ENCODE measurements at regions not wholly inside any gene's neighbourhood (a gene's known extent, or its start where the extent isn't known, plus 50 kb on each side); places are given as distances from the start of the nearest gene placed in this dataset.
A peak's percentile ranks its signal among the peaks of the same experiment; 100 is the strongest.

DNA sequence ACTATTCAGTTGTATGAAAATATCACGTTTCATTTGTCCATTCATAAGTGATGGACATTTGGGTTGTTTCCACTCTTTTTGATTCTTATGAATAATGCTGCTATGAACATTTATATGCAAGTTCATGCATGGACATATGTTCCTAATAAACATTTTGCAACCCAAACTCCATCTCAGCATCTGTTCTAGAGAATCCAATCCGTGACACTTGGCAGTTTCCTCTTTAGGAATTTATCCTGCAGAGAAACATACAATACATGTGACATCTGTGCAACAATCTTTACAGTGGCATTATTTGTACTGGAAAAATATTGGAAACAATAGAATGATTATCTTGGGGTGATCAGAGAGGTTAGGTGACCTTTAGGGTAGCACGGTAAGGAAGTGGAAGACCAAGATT, 290.8 kb upstream of the SRRM4 start:
- no peak overlapping the region for H3K4me3 ChIP-seq (ENCODE audit: low read length)
- no peaks in the 10 kb centered on the region for H3K9me3 ChIP-seq (ENCODE audit: control insufficient read depth, low read length)
- H3K36me3 ChIP-seq (ENCODE audit: control insufficient read depth, insufficient read depth, low read length) = no peaks in the 10 kb centered on the region
- Mint-ChIP-seq H3K27ac (no peak overlapping the region), H3K9me3 (no peaks in the 10 kb centered on the region), H3K27me3 (ENCODE audit: insufficient read depth) (peaks cover 4% of the 10 kb centered on the region), H3K36me3 (ENCODE audit: low read depth) (no peaks in the 10 kb centered on the region), H3K4me1 (no peaks in the 10 kb centered on the region), H3K4me3 (no peak overlapping the region)
- no peak for DNase-seq
- H3K27me3 ChIP-seq (ENCODE audit: control insufficient read depth, insufficient read depth, low read length, poor library complexity, severe bottlenecking) = no peaks in the 10 kb centered on the region
- H3K4me1 ChIP-seq (ENCODE audit: control insufficient read depth, insufficient read depth, low read length) = no peaks in the 10 kb centered on the region
- TF ChIP-seq, protein P1, sequence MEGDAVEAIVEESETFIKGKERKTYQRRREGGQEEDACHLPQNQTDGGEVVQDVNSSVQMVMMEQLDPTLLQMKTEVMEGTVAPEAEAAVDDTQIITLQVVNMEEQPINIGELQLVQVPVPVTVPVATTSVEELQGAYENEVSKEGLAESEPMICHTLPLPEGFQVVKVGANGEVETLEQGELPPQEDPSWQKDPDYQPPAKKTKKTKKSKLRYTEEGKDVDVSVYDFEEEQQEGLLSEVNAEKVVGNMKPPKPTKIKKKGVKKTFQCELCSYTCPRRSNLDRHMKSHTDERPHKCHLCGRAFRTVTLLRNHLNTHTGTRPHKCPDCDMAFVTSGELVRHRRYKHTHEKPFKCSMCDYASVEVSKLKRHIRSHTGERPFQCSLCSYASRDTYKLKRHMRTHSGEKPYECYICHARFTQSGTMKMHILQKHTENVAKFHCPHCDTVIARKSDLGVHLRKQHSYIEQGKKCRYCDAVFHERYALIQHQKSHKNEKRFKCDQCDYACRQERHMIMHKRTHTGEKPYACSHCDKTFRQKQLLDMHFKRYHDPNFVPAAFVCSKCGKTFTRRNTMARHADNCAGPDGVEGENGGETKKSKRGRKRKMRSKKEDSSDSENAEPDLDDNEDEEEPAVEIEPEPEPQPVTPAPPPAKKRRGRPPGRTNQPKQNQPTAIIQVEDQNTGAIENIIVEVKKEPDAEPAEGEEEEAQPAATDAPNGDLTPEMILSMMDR (conservative IDR thresholded peaks at IDR 0.05) = no peak
- WGBS, 2 experiments (ENCODE audit: insufficient coverage in 1 of 2, insufficient read length in 1 of 2) = 83 to 98% methylated on average over 1 to 3 of the region's 3 CpGs
- no peak overlapping the region for H3K27ac ChIP-seq (ENCODE audit: low read depth, low read length)
- H3K9ac ChIP-seq (ENCODE audit: extremely low read depth, low read length, poor library complexity, severe bottlenecking) = no peak overlapping the region

DNA sequence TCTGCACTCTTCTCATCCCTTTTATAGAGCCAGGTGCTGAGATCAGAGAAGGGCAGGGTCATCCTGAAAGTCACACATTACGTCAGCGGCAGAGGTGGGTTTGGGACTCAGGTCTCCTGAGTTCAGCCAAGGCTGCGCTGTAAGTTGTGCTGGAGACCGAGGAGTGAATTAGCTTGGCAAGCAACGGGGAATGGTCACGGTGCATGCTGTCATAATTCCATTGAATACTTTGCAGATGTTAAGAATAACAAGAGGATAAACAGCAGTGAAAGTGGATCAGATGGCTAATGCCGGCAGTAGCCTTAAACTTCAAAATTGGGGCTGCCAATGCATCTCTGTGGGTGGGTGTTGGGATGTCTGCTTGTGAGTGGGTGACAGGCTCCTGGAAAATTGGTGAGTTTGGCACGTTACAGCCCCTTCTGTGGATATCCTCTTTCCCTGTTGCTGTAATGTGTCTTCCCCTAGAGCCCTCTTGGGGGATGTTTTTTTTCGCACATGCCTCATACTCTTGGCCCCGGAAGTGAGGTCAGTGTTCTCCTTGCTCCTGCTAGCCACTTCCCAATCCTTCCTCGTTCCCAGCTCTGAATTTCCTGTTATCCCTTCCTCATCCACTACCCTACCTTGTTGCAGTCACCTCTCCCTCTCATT, 287.1 kb upstream of the SRRM4 start:
- H3K4me3 Mint-ChIP-seq = no peak overlapping the region
- Histone ChIP-seq H3K27me3 (ENCODE audit: control insufficient read depth, insufficient read depth, low read length, poor library complexity, severe bottlenecking) (no peaks in the 10 kb centered on the region), H3K9me3 (ENCODE audit: control insufficient read depth, low read length) (no peaks in the 10 kb centered on the region), H3K4me3 (ENCODE audit: low read length) (no peak overlapping the region), H3K9ac (ENCODE audit: extremely low read depth, low read length, poor library complexity, severe bottlenecking) (no peak overlapping the region), H3K27ac (ENCODE audit: low read depth, low read length) (no peak overlapping the region), H3K4me1 (ENCODE audit: control insufficient read depth, insufficient read depth, low read length) (no peaks in the 10 kb centered on the region), H3K36me3 (ENCODE audit: control insufficient read depth, insufficient read depth, low read length) (no peaks in the 10 kb centered on the region)
- peaks cover 6% of the 10 kb centered on the region for H3K27me3 Mint-ChIP-seq (ENCODE audit: insufficient read depth)
- WGBS, 2 experiments (ENCODE audit: insufficient coverage in 1 of 2, insufficient read length in 1 of 2) = 89 to 92% methylated on average over 11 of the region's 11 CpGs
- H3K36me3 Mint-ChIP-seq (ENCODE audit: low read depth) = no peaks in the 10 kb centered on the region
- no peak overlapping the region for H3K27ac Mint-ChIP-seq
- no peaks in the 10 kb centered on the region for H3K4me1 Mint-ChIP-seq
- no peak for DNase-seq
- no peaks in the 10 kb centered on the region for H3K9me3 Mint-ChIP-seq
- TF ChIP-seq, protein P1 (conservative IDR thresholded peaks at IDR 0.05) = no peak

DNA sequence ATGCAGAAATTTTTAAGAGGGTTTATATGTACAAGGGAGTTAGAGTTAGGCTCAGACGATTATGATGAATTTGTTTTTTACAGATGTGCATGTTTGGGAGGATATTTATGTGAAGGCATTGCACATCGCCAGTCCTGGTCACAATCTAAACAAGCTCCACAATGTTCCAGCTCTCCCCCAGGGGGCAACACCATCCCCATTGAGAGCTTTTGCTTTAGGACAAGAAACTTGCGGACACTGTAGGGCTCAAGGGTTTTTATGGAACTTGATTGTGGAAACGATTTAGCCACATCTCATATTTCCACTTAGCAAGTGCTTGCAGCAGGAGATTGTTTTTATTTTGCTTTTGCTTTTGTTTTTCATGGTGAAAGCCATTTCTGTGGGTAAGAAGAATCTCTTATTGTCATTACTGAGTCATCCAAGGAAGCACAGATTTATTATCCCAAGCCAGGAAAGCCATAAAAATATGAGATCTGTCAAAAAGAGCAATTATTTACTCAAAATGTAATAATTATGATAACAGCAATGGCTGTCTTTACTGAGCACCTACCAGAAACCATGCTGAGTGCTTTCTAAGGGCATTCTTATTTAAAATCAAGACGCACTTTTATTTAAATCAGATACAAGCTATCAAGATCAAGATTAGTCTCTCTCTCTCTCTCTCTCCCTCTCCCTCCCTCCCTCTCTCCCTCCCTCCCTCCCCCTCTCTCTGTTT, 276.7 kb upstream of the SRRM4 start:
- Histone ChIP-seq H3K27me3 (ENCODE audit: control insufficient read depth, insufficient read depth, low read length, poor library complexity, severe bottlenecking) (no peaks in the 10 kb centered on the region), H3K4me3 (ENCODE audit: low read length) (no peak overlapping the region), H3K9me3 (ENCODE audit: control insufficient read depth, low read length) (no peaks in the 10 kb centered on the region), H3K27ac (ENCODE audit: low read depth, low read length) (no peak overlapping the region), H3K4me1 (ENCODE audit: control insufficient read depth, insufficient read depth, low read length) (no peaks in the 10 kb centered on the region), H3K36me3 (ENCODE audit: control insufficient read depth, insufficient read depth, low read length) (no peaks in the 10 kb centered on the region), H3K9ac (ENCODE audit: extremely low read depth, low read length, poor library complexity, severe bottlenecking) (no peak overlapping the region)
- Mint-ChIP-seq H3K27ac (no peak overlapping the region), H3K9me3 (peaks cover 5% of the 10 kb centered on the region), H3K36me3 (ENCODE audit: low read depth) (no peaks in the 10 kb centered on the region), H3K27me3 (ENCODE audit: insufficient read depth) (no peaks in the 10 kb centered on the region), H3K4me3 (no peak overlapping the region), H3K4me1 (no peaks in the 10 kb centered on the region)
- 74 to 86% methylated on average over 3 to 5 of the region's 5 CpGs for WGBS, 2 experiments (ENCODE audit: insufficient coverage in 1 of 2, insufficient read length in 1 of 2)
- DNase-seq = peak; percentile 55
- TF ChIP-seq, protein P1 (conservative IDR thresholded peaks at IDR 0.05) = peak; percentile 60
